ENCODE measurements at regions not wholly inside any gene's neighbourhood (a gene's known extent, or its start where the extent isn't known, plus 50 kb on each side); places are given as distances from the start of the nearest gene placed in this dataset.

DNA sequence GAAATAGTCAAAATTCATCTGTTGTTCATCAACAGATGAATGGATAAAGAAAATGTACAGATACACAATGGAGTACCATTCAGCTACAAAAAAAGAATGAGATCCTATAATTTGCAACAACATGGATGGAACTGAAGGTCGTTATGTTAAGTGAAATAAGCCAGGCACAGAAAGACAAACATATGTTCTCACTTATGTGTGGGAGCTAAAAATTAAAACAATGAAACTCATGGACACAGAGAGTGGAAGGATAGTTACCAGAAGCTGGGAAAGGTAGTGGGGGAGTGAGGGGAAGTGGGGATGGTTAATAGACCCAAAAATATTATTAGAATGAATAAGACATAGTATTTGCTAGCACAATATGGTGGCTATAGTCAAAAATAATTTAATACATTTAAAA is 70.0 kb upstream of the KCNMA1 start:
- TF ChIP-seq, protein P1, sequence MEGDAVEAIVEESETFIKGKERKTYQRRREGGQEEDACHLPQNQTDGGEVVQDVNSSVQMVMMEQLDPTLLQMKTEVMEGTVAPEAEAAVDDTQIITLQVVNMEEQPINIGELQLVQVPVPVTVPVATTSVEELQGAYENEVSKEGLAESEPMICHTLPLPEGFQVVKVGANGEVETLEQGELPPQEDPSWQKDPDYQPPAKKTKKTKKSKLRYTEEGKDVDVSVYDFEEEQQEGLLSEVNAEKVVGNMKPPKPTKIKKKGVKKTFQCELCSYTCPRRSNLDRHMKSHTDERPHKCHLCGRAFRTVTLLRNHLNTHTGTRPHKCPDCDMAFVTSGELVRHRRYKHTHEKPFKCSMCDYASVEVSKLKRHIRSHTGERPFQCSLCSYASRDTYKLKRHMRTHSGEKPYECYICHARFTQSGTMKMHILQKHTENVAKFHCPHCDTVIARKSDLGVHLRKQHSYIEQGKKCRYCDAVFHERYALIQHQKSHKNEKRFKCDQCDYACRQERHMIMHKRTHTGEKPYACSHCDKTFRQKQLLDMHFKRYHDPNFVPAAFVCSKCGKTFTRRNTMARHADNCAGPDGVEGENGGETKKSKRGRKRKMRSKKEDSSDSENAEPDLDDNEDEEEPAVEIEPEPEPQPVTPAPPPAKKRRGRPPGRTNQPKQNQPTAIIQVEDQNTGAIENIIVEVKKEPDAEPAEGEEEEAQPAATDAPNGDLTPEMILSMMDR (IDR thresholded peaks at IDR 0.05), result no peak
- TF ChIP-seq POLR2A (IDR thresholded peaks at IDR 0.05) (no peak), EP300 (IDR thresholded peaks at IDR 0.05) (no peak)

Data from tibial nerve (tissue), 4 donors.